Glutamatergic neuron (in vitro differentiated cells): ENCODE measurements at regions not wholly inside any gene's neighbourhood (a gene's known extent, or its start where the extent isn't known, plus 50 kb on each side); places are given as distances from the start of the nearest gene placed in this dataset.
A peak's percentile ranks its signal among the peaks of the same experiment; 100 is the strongest.

Source experiments
- DNase-seq: peaks from one replicate; pipeline ENCODE4 v3.0.0; 2022
- H3K27ac Mint-ChIP-seq: one replicate; pipeline ENCODE4 v1.8.0; 2020; ENCODE audit warnings: mild to moderate bottlenecking, mixed read lengths, inconsistent platforms; ENCODE audit not compliant: unreplicated experiment
- H3K27me3 Mint-ChIP-seq: one replicate; pipeline ENCODE4 v1.8.0; 2020; ENCODE audit warnings: mild to moderate bottlenecking, moderate library complexity, mixed read lengths, inconsistent platforms; ENCODE audit not compliant: unreplicated experiment
- H3K36me3 Mint-ChIP-seq: one replicate; pipeline ENCODE4 v1.8.0; 2020; ENCODE audit warnings: mild to moderate bottlenecking, mixed read lengths, inconsistent platforms; ENCODE audit not compliant: unreplicated experiment
- H3K4me1 Mint-ChIP-seq: one replicate; pipeline ENCODE4 v1.8.0; 2020; ENCODE audit warnings: mild to moderate bottlenecking, low read depth, mixed read lengths, inconsistent platforms; ENCODE audit not compliant: unreplicated experiment
- H3K4me3 Mint-ChIP-seq: one replicate; pipeline ENCODE4 v1.8.0; 2020; ENCODE audit warnings: mild to moderate bottlenecking, mixed read lengths, inconsistent platforms; ENCODE audit not compliant: unreplicated experiment
- H3K9me3 Mint-ChIP-seq: one replicate; pipeline ENCODE4 v1.8.0; 2020; ENCODE audit warnings: mild to moderate bottlenecking, moderate library complexity, mixed read lengths, inconsistent platforms; ENCODE audit not compliant: unreplicated experiment
- TF ChIP-seq, protein P1 (sequence below): fragments of 200-600 bp; sonication (generic); IDR thresholded peaks from one replicate; pipeline ENCODE4 v1.5.0; 2021; ENCODE audit not compliant: partially characterized antibody, unreplicated experiment

DNA sequence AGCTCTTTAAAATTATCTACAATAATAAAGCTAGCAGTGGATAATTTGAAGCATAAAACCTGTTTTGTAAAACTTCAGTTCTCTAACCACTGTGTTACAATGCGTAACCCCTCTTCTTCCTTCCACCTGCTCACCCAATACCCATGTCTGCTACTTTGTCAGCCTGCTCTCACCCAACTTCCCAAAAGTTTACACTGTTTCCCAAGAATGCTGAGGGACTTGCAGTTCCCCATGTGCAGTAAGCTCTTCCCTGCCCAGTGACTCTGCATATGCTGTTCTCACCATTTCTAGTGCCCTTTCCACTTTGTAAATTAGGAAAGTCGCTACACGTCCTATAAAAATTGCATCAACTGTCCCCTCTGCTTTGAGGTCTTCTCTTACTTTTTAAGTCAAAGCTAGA is 315.9 kb upstream of the SEMA6D start:
- H3K27ac Mint-ChIP-seq: no peak overlapping the region
- peaks cover 14% of the 10 kb centered on the region for H3K27me3 Mint-ChIP-seq
- no peaks in the 10 kb centered on the region for H3K36me3 Mint-ChIP-seq
- TF ChIP-seq, protein P1, sequence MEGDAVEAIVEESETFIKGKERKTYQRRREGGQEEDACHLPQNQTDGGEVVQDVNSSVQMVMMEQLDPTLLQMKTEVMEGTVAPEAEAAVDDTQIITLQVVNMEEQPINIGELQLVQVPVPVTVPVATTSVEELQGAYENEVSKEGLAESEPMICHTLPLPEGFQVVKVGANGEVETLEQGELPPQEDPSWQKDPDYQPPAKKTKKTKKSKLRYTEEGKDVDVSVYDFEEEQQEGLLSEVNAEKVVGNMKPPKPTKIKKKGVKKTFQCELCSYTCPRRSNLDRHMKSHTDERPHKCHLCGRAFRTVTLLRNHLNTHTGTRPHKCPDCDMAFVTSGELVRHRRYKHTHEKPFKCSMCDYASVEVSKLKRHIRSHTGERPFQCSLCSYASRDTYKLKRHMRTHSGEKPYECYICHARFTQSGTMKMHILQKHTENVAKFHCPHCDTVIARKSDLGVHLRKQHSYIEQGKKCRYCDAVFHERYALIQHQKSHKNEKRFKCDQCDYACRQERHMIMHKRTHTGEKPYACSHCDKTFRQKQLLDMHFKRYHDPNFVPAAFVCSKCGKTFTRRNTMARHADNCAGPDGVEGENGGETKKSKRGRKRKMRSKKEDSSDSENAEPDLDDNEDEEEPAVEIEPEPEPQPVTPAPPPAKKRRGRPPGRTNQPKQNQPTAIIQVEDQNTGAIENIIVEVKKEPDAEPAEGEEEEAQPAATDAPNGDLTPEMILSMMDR: no peak
- peaks cover 54% of the 10 kb centered on the region for H3K4me1 Mint-ChIP-seq
- DNase-seq: no peak
- peaks cover 6% of the 10 kb centered on the region for H3K9me3 Mint-ChIP-seq
- H3K4me3 Mint-ChIP-seq: no peak overlapping the region

DNA sequence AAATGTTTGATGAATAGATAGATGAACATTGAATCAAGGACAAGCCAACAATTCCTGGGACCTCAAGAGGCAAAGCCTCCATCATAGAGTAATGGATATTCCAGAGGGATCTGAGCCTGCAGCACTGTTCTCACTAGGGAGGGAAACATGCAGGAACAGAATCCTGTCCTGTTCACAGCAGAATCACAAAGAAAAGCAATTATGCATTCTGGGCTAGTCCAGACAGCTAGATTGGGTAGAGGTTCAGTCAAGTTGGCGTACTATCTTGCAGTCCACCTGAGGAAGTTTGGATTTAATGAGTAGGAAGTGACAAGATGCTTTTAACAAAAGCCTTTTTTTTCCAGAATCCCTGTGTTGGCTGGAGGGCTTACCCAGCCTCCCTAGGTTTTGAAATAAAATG is 314.5 kb upstream of the SEMA6D start:
- Mint-ChIP-seq H3K27me3 (peaks cover 14% of the 10 kb centered on the region), H3K27ac (peak overlapping the region; percentile 63), H3K4me1 (peaks cover 57% of the 10 kb centered on the region), H3K9me3 (peaks cover 11% of the 10 kb centered on the region), H3K4me3 (peak overlapping the region; percentile 27), H3K36me3 (no peaks in the 10 kb centered on the region)
- TF ChIP-seq, protein P1: no peak
- no peak for DNase-seq

DNA sequence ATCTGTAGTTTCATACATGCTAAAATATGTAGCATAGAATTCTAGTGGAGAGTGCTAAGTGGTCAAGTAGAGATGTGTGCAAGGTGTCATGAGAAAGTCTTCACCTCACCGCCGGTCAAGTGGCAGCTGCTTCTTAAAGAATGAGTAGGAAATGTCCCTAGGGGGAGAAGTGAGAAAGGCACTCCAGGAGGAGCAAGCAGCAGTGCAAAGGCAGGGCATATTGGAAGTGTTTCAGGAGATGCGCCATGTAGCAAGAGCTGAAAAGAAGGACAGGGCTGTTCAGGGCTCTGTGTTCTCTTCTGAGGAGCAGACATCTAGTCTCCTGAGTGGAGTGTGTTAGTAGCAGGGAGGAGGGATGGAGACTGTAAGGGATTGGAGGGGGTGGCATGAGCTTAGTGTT is 312.4 kb upstream of the SEMA6D start:
- H3K4me3 Mint-ChIP-seq: peak overlapping the region; percentile 65
- no peak for DNase-seq
- no peaks in the 10 kb centered on the region for H3K36me3 Mint-ChIP-seq
- H3K9me3 Mint-ChIP-seq: peaks cover 8% of the 10 kb centered on the region
- peak overlapping the region; percentile 96 for H3K27ac Mint-ChIP-seq
- peaks cover 9% of the 10 kb centered on the region for H3K27me3 Mint-ChIP-seq
- H3K4me1 Mint-ChIP-seq: peaks cover 59% of the 10 kb centered on the region
- TF ChIP-seq, protein P1: no peak

DNA sequence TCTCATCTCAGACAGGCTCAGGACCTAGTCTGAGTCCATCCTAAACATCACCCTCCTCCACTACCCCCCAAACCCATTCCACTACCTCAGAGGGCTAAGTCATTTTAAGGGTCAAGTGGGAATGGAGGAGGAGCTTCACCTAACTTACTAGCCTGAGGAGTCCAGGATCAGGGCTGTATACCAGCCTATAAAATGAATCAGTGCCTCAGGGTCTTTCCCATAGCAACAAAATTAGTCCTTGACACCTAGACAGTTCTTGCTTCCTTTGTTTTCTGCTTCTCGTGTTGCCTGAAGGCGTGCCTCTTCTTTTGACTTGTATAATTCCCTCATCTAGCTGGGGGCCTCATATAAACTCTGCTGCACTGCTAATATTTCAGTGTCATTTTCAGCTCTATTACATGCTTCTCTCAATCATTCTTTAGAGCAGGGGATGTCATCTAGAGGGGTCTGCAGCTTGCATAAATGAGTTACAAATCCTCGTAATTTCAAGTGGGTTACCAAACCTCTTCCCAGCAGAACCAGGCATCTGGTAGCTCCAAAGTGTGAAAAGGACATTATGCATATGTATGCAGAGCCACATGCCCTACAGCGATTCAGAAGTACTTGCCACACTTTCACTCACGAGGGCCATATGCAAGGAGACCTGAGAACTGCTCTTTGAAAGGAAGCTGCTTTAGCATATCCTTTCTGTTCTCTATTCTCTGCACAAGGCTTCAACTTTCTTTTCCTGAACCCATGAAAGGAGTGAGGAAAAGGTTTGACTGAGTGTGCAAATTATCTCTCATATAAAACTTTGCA is 311.7 kb upstream of the SEMA6D start:
- Mint-ChIP-seq H3K27ac (peak overlapping the region; percentile 96), H3K27me3 (peaks cover 9% of the 10 kb centered on the region), H3K9me3 (peaks cover 8% of the 10 kb centered on the region), H3K4me1 (peaks cover 62% of the 10 kb centered on the region), H3K4me3 (peak overlapping the region; percentile 65), H3K36me3 (no peaks in the 10 kb centered on the region)
- TF ChIP-seq, protein P1: no peak
- DNase-seq: no peak

DNA sequence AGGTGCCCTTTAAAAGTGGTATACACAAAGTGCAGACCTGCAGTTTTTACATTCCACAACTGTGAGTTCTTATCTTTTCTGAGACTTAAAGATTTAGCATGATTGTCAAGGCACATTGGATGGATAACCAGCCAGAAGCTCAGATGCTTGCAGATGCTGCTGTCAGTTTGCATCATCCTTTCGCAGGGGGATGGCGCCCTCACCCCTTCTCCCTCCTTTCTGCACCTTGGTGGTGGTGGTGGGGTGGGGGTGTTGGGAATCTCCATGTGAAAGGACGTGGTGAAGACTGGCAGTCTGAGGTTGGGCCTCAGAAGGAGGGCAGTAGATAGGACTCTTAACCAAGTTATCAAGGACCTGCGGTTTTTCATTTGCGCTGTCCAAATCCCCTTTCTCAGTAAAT is 309.6 kb upstream of the SEMA6D start:
- peaks cover 66% of the 10 kb centered on the region for H3K4me1 Mint-ChIP-seq

More for the DNA sequence above, 309.6 kb upstream of the SEMA6D start:
- Mint-ChIP-seq H3K9me3 (peaks cover 8% of the 10 kb centered on the region), H3K36me3 (no peaks in the 10 kb centered on the region), H3K4me3 (no peak overlapping the region), H3K27me3 (peaks cover 9% of the 10 kb centered on the region), H3K27ac (peak overlapping the region; percentile 49)
- TF ChIP-seq, protein P1: no peak
- no peak for DNase-seq
